HEK293 (cell line): ENCODE measurements at regions not wholly inside any gene's neighbourhood (a gene's known extent, or its start where the extent isn't known, plus 50 kb on each side); places are given as distances from the start of the nearest gene placed in this dataset.

Experiments
- ZNF24 ChIP-seq: fragments of 450-650 bp; formaldehyde crosslinking; IDR thresholded peaks from 2 replicates; pipeline ENCODE4 v1.5.1; 2016; ENCODE audit warnings: missing biosample characterization, missing genetic modification characterization
- TF ChIP-seq, protein P1 (sequence below): fragments of 450-650 bp; formaldehyde crosslinking; IDR thresholded peaks from 2 replicates; pipeline ENCODE4 v1.5.1; 2016; ENCODE audit warnings: missing biosample characterization, missing genetic modification characterization

- no peak for TF ChIP-seq ZNF24 (tag by site-specific recombination)
- TF ChIP-seq, protein P1, sequence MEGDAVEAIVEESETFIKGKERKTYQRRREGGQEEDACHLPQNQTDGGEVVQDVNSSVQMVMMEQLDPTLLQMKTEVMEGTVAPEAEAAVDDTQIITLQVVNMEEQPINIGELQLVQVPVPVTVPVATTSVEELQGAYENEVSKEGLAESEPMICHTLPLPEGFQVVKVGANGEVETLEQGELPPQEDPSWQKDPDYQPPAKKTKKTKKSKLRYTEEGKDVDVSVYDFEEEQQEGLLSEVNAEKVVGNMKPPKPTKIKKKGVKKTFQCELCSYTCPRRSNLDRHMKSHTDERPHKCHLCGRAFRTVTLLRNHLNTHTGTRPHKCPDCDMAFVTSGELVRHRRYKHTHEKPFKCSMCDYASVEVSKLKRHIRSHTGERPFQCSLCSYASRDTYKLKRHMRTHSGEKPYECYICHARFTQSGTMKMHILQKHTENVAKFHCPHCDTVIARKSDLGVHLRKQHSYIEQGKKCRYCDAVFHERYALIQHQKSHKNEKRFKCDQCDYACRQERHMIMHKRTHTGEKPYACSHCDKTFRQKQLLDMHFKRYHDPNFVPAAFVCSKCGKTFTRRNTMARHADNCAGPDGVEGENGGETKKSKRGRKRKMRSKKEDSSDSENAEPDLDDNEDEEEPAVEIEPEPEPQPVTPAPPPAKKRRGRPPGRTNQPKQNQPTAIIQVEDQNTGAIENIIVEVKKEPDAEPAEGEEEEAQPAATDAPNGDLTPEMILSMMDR (tag by site-specific recombination) = no peak
These were observed 71.0 kb upstream of the SRD5A2 start for GRCh38 chr2:31651736-31652135.
